ENCODE measurements at regions not wholly inside any gene's neighbourhood (a gene's known extent, or its start where the extent isn't known, plus 50 kb on each side); places are given as distances from the start of the nearest gene placed in this dataset.

DNA sequence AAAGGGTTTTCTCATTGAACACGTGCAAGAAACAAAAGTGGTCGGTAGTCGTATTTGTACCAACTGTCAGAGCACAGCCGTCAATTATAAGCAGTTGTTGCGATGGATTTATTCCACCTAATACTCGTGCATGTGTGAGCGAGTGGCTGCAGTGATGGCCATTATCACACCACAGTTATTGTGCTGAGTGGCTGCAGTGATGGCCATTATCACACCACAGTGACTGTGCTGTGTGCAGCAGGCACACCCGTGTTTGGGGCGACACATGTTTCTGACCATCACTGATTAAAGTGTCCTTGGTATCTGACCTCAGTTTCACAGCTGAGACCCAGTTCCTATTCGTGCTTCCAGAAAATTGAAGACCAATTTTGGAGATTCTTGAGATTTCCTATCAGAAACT is 142.9 kb upstream of the PFKP start:
- no peak for TF ChIP-seq POLR2A (IDR thresholded peaks at IDR 0.05)
- TF ChIP-seq, protein P1, sequence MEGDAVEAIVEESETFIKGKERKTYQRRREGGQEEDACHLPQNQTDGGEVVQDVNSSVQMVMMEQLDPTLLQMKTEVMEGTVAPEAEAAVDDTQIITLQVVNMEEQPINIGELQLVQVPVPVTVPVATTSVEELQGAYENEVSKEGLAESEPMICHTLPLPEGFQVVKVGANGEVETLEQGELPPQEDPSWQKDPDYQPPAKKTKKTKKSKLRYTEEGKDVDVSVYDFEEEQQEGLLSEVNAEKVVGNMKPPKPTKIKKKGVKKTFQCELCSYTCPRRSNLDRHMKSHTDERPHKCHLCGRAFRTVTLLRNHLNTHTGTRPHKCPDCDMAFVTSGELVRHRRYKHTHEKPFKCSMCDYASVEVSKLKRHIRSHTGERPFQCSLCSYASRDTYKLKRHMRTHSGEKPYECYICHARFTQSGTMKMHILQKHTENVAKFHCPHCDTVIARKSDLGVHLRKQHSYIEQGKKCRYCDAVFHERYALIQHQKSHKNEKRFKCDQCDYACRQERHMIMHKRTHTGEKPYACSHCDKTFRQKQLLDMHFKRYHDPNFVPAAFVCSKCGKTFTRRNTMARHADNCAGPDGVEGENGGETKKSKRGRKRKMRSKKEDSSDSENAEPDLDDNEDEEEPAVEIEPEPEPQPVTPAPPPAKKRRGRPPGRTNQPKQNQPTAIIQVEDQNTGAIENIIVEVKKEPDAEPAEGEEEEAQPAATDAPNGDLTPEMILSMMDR (IDR thresholded peaks at IDR 0.05): no peak
